ENCODE measurements at regions not wholly inside any gene's neighbourhood (a gene's known extent, or its start where the extent isn't known, plus 50 kb on each side); places are given as distances from the start of the nearest gene placed in this dataset.
"Not testable (repeated sequence)": the region's sequence is repeated elsewhere in the genome, so short reads cannot be mapped to it uniquely, and the experiment has no call there.

GRCh38 chr2:160550048-160550447, 56.4 kb upstream of the RBMS1 start:
- DNase-seq: no peak

GRCh38 chr2:160551259-160551658, 57.7 kb upstream of the RBMS1 start:
- DNase-seq: no peak

GRCh38 chr2:160555420-160556071, 61.9 kb upstream of the RBMS1 start:
- no peak for DNase-seq

GRCh38 chr2:160557903-160558302, 64.3 kb upstream of the RBMS1 start:
- DNase-seq: no peak

GRCh38 chr2:160558531-160558930, 64.9 kb upstream of the RBMS1 start:
- no peak for DNase-seq

GRCh38 chr2:160561551-160562295, 68.1 kb upstream of the RBMS1 start:
- DNase-seq: no peak

GRCh38 chr2:160562730-160563129, 69.1 kb upstream of the RBMS1 start:
- no peak for DNase-seq

- no peak for DNase-seq
Measured at GRCh38 chr2:160564591-160564990, 71.0 kb upstream of the RBMS1 start.

- no peak for DNase-seq
Measured at GRCh38 chr2:160565099-160565845, 71.7 kb upstream of the RBMS1 start.

GRCh38 chr2:160566717-160567116, 73.1 kb upstream of the RBMS1 start:
- DNase-seq: no peak

- no peak for DNase-seq
Measured at GRCh38 chr2:160568856-160569255, 75.2 kb upstream of the RBMS1 start.

- DNase-seq: no peak
Measured at GRCh38 chr2:160570376-160570775, 76.8 kb upstream of the RBMS1 start.

- no peak for DNase-seq
Measured at GRCh38 chr2:160574468-160575140, 81.0 kb upstream of the RBMS1 start.

- no peak for DNase-seq
Measured at GRCh38 chr2:160575368-160575767, 81.8 kb upstream of the RBMS1 start.

- DNase-seq: no peak
Measured at GRCh38 chr2:160576054-160576499, 82.5 kb upstream of the RBMS1 start.

GRCh38 chr2:160577081-160577480, 83.5 kb upstream of the RBMS1 start:
- DNase-seq: not testable (repeated sequence)

- no peak for DNase-seq
Measured at GRCh38 chr2:160581035-160581434, 87.4 kb upstream of the RBMS1 start.

- DNase-seq: no peak
Measured at GRCh38 chr2:160581448-160581847, 87.8 kb upstream of the RBMS1 start.

- no peak for DNase-seq
Measured at GRCh38 chr2:160582081-160582480, 88.5 kb upstream of the RBMS1 start.

GRCh38 chr2:160582490-160583145, 89.0 kb upstream of the RBMS1 start:
- DNase-seq: no peak

GRCh38 chr2:160583146-160583535, 89.5 kb upstream of the RBMS1 start:
- no peak for DNase-seq

- DNase-seq: no peak
Measured at GRCh38 chr2:160583813-160584537, 90.4 kb upstream of the RBMS1 start.
